HEK293 (cell line): ENCODE measurements at regions not wholly inside any gene's neighbourhood (a gene's known extent, or its start where the extent isn't known, plus 50 kb on each side); places are given as distances from the start of the nearest gene placed in this dataset.

ENCODE experiments used
- CTCF ChIA-PET: fragments of 350-600 bp; formaldehyde crosslinking; extraction: SDS; loops from one replicate; lab custom pipeline; 2021; ENCODE audit warnings: antibody characterized with exemption; lab: Yijun Ruan, JAX
- POLR2A ChIA-PET: fragments of 300-600 bp; formaldehyde crosslinking; extraction: SDS; loops from one replicate; lab custom pipeline; 2020; ENCODE audit warnings: antibody characterized with exemption, inconsistent platforms; lab: Yijun Ruan, JAX
- H3K27ac ChIP-seq: fragments of 200-500 bp; sonication (Bioruptor generic); 2 replicates; pipeline ENCODE4 v1.5.1; 2014; ENCODE audit warnings: low read depth, low read length, control low read depth, inconsistent platforms; ENCODE audit errors: extremely low read depth
- H3K36me3 ChIP-seq, 2 experiments: fragments of 200-500 bp in 1 of 2; sonication (Bioruptor generic) in 1 of 2; 1 replicate in 1 of 2; 2 replicates in 1 of 2; pipeline ENCODE4 v1.5.1; 2014 to 2017; ENCODE audit warnings: inconsistent platforms in 2 of 2, low read length in 2 of 2; ENCODE audit not compliant: control insufficient read depth in 2 of 2, insufficient read depth in 1 of 2
- H3K4me1 ChIP-seq: fragments of 200-500 bp; sonication (Bioruptor generic); 2 replicates; pipeline ENCODE4 v1.5.1; 2014; ENCODE audit warnings: mild to moderate bottlenecking, low read length, inconsistent platforms; ENCODE audit not compliant: control insufficient read depth, insufficient read depth
- H3K4me3 ChIP-seq: 2 replicates; pipeline ENCODE4 v1.5.1; 2011; ENCODE audit warnings: low read depth, mild to moderate bottlenecking, control low read depth, low read length, moderate library complexity
- H3K9me3 ChIP-seq: fragments of 200-500 bp; sonication (Bioruptor generic); 2 replicates; pipeline ENCODE4 v1.5.1; 2014; ENCODE audit warnings: low read depth, low read length, inconsistent platforms; ENCODE audit not compliant: control insufficient read depth, insufficient read depth
- PRDM1 ChIP-seq: fragments of 450-650 bp; formaldehyde crosslinking; IDR thresholded peaks from 2 replicates; pipeline ENCODE4; 2016; ENCODE audit warnings: missing biosample characterization, missing genetic modification characterization
- ZBTB44 ChIP-seq: fragments of 450-650 bp; IDR thresholded peaks from 2 replicates; pipeline ENCODE4 v1.5.1; 2018; ENCODE audit warnings: missing biosample characterization, mild to moderate bottlenecking, missing genetic modification characterization
- ZFP69B ChIP-seq: fragments of 450-650 bp; formaldehyde crosslinking; IDR thresholded peaks from 2 replicates; pipeline ENCODE4 v1.5.1; 2016; ENCODE audit warnings: missing biosample characterization, missing genetic modification characterization
- ZIC2 ChIP-seq: fragments of 450-650 bp; formaldehyde crosslinking; IDR thresholded peaks from 2 replicates; pipeline ENCODE4 v1.5.1; 2016; ENCODE audit warnings: missing biosample characterization, missing genetic modification characterization
- ZNF114 ChIP-seq: fragments of 450-650 bp; formaldehyde crosslinking; IDR thresholded peaks from 2 replicates; pipeline ENCODE4 v1.5.0; 2017; ENCODE audit warnings: missing biosample characterization, missing genetic modification characterization
- ZNF274 ChIP-seq, 2 experiments: fragments of 200-500 bp in 1 of 2; fragments of 450-650 bp in 1 of 2; sonication (Bioruptor generic) in 1 of 2; formaldehyde crosslinking in 1 of 2; IDR thresholded peaks; 2 replicates each; pipeline versions ENCODE4 v1.5.1 to v1.6.1; 2014 to 2016; ENCODE audit warnings: borderline replicate concordance in 1 of 2, inconsistent platforms in 1 of 2, low read length in 1 of 2, missing biosample characterization in 1 of 2, missing genetic modification characterization in 1 of 2
- ZNF302 ChIP-seq: fragments of 450-650 bp; formaldehyde crosslinking; IDR thresholded peaks from 2 replicates; pipeline ENCODE4 v1.5.1; 2016; ENCODE audit warnings: missing biosample characterization, missing genetic modification characterization, low read depth
- ZNF341 ChIP-seq: fragments of 450-650 bp; formaldehyde crosslinking; IDR thresholded peaks from 2 replicates; pipeline ENCODE4; 2016; ENCODE audit warnings: low read depth, missing biosample characterization, missing genetic modification characterization
- ZNF391 ChIP-seq: fragments of 450-650 bp; formaldehyde crosslinking; IDR thresholded peaks from 2 replicates; pipeline ENCODE4 v1.5.1; 2016; ENCODE audit warnings: low read depth, missing biosample characterization, missing genetic modification characterization, borderline replicate concordance
- ZNF394 ChIP-seq: fragments of 450-650 bp; formaldehyde crosslinking; IDR thresholded peaks from 2 replicates; pipeline ENCODE4 v1.5.1; 2016; ENCODE audit warnings: missing biosample characterization, missing genetic modification characterization, mild to moderate bottlenecking, moderate library complexity, borderline replicate concordance
- ZNF473 ChIP-seq: fragments of 450-650 bp; formaldehyde crosslinking; IDR thresholded peaks from 2 replicates; pipeline ENCODE4 v1.5.1; 2017; ENCODE audit warnings: missing biosample characterization, missing genetic modification characterization
- ZNF518A ChIP-seq: fragments of 450-650 bp; formaldehyde crosslinking; conservative IDR thresholded peaks from 2 replicates; pipeline ENCODE4 v1.5.1; 2016; ENCODE audit warnings: low read depth, missing biosample characterization, missing genetic modification characterization
- ZNF521 ChIP-seq: fragments of 450-650 bp; formaldehyde crosslinking; IDR thresholded peaks from 2 replicates; pipeline ENCODE4 v1.5.1; 2017; ENCODE audit warnings: missing biosample characterization, mild to moderate bottlenecking, missing genetic modification characterization
- ZNF555 ChIP-seq: fragments of 450-650 bp; formaldehyde crosslinking; conservative IDR thresholded peaks from 2 replicates; pipeline ENCODE4 v1.5.1; 2017; ENCODE audit warnings: missing biosample characterization, mild to moderate bottlenecking, missing genetic modification characterization, inconsistent platforms
- ZNF621 ChIP-seq: fragments of 450-650 bp; formaldehyde crosslinking; IDR thresholded peaks from 2 replicates; pipeline ENCODE4 v1.5.1; 2017; ENCODE audit warnings: missing biosample characterization, missing genetic modification characterization
- ZNF747 ChIP-seq: fragments of 450-650 bp; formaldehyde crosslinking; IDR thresholded peaks from 2 replicates; pipeline ENCODE4 v1.5.1; 2016; ENCODE audit warnings: missing biosample characterization, missing genetic modification characterization
- ZNF776 ChIP-seq: fragments of 450-650 bp; formaldehyde crosslinking; IDR thresholded peaks from 2 replicates; pipeline ENCODE4 v1.5.0; 2017; ENCODE audit warnings: missing biosample characterization, missing genetic modification characterization, borderline replicate concordance
- ZSCAN23 ChIP-seq: fragments of 450-650 bp; formaldehyde crosslinking; IDR thresholded peaks from 2 replicates; pipeline ENCODE4 v1.5.1; 2016; ENCODE audit warnings: missing biosample characterization, missing genetic modification characterization
- TF ChIP-seq, protein P1 (sequence below): fragments of 450-650 bp; formaldehyde crosslinking; IDR thresholded peaks from 2 replicates; pipeline ENCODE4 v1.5.1; 2016; ENCODE audit warnings: missing biosample characterization, missing genetic modification characterization
- TF ChIP-seq, protein P2 (sequence below): fragments of 450-650 bp; formaldehyde crosslinking; IDR thresholded peaks from 2 replicates; pipeline ENCODE4 v1.5.1; 2016; ENCODE audit warnings: missing biosample characterization, missing genetic modification characterization
- TF ChIP-seq, protein P3 (sequence below): fragments of 450-650 bp; formaldehyde crosslinking; IDR thresholded peaks from 2 replicates; pipeline ENCODE4 v1.5.1; 2016; ENCODE audit warnings: missing biosample characterization, missing genetic modification characterization

GRCh38 chrX:42135583-42136228 is 212.4 kb upstream of the CASK start (continued):
- TF ChIP-seq ZNF555 (tag by site-specific recombination) (no peak), ZNF341 (no peak), ZNF274 (IDR thresholded peaks at IDR 0.05; ENCODE audit: low read length) (no peak), ZNF274 (tag by site-specific recombination; IDR thresholded peaks at IDR 0.05; ENCODE audit: borderline replicate concordance) (no peak)

GRCh38 chrX:42131856-42132255 is 208.5 kb upstream of the CASK start:
- H3K36me3 ChIP-seq = no peaks in the 10 kb centered on the region
- no peak overlapping the region for H3K27ac ChIP-seq
- CTCF ChIA-PET = no interaction called here
- TF ChIP-seq ZNF621 (tag by site-specific recombination) (no peak), ZNF391 (tag by site-specific recombination) (no peak), PRDM1 (tag by site-specific recombination) (no peak), ZNF302 (tag by site-specific recombination) (no peak), ZIC2 (tag by site-specific recombination) (no peak), ZBTB44 (no peak), ZNF747 (tag by site-specific recombination) (no peak), ZNF518A (no peak), ZSCAN23 (tag by site-specific recombination) (no peak), ZNF473 (tag by site-specific recombination) (no peak), ZNF114 (no peak), ZFP69B (no peak), ZNF776 (tag by site-specific recombination) (no peak), ZNF394 (tag by site-specific recombination) (no peak), ZNF521 (tag by site-specific recombination) (no peak)
- TF ChIP-seq, protein P1, sequence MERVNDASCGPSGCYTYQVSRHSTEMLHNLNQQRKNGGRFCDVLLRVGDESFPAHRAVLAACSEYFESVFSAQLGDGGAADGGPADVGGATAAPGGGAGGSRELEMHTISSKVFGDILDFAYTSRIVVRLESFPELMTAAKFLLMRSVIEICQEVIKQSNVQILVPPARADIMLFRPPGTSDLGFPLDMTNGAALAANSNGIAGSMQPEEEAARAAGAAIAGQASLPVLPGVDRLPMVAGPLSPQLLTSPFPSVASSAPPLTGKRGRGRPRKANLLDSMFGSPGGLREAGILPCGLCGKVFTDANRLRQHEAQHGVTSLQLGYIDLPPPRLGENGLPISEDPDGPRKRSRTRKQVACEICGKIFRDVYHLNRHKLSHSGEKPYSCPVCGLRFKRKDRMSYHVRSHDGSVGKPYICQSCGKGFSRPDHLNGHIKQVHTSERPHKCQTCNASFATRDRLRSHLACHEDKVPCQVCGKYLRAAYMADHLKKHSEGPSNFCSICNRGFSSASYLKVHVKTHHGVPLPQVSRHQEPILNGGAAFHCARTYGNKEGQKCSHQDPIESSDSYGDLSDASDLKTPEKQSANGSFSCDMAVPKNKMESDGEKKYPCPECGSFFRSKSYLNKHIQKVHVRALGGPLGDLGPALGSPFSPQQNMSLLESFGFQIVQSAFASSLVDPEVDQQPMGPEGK = no peak
- TF ChIP-seq, protein P2, sequence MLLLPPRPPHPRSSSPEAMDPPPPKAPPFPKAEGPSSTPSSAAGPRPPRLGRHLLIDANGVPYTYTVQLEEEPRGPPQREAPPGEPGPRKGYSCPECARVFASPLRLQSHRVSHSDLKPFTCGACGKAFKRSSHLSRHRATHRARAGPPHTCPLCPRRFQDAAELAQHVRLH (tag by site-specific recombination) = no peak
- TF ChIP-seq, protein P3, sequence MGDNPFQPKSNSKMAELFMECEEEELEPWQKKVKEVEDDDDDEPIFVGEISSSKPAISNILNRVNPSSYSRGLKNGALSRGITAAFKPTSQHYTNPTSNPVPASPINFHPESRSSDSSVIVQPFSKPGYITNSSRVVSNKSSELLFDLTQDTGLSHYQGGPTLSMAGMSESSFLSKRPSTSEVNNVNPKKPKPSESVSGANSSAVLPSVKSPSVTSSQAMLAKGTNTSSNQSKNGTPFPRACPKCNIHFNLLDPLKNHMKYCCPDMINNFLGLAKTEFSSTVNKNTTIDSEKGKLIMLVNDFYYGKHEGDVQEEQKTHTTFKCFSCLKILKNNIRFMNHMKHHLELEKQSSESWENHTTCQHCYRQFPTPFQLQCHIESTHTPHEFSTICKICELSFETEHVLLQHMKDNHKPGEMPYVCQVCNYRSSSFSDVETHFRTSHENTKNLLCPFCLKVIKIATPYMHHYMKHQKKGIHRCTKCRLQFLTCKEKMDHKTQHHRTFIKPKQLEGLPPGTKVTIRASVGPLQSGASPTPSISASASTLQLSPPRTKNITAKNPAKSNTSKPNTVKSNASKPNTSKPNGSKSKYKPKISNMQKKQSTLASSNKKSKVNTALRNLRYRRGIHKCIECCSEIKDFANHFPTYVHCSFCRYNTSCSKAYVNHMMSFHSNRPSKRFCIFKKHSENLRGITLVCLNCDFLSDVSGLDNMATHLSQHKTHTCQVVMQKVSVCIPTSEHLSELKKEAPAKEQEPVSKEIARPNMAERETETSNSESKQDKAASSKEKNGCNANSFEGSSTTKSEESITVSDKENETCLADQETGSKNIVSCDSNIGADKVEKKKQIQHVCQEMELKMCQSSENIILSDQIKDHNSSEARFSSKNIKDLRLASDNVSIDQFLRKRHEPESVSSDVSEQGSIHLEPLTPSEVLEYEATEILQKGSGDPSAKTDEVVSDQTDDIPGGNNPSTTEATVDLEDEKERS = no peak
- H3K4me1 ChIP-seq = no peaks in the 10 kb centered on the region
- H3K9me3 ChIP-seq = no peaks in the 10 kb centered on the region; the same call in 1 of the 2 replicates
- no peak overlapping the region for H3K4me3 ChIP-seq
- POLR2A ChIA-PET = no interaction called here
